Erythroblast (primary cell): ENCODE measurements at regions not wholly inside any gene's neighbourhood (a gene's known extent, or its start where the extent isn't known, plus 50 kb on each side); places are given as distances from the start of the nearest gene placed in this dataset.
"Not testable (repeated sequence)": the region's sequence is repeated elsewhere in the genome, so short reads cannot be mapped to it uniquely, and the experiment has no call there.

ENCODE experiments used
- DNase-seq, 2 experiments: peaks; one replicate each; lab custom pipeline; 2025; lab: John Stamatoyannopoulos, UW
- GATA1 ChIP-seq: IDR thresholded peaks from 2 replicates; pipeline ENCODE4 v1.6.1; 2011; ENCODE audit warnings: low read depth, mild to moderate bottlenecking, control low read depth, low read length, moderate library complexity
- POLR2A ChIP-seq: IDR thresholded peaks from 2 replicates; pipeline ENCODE4 v1.6.1; 2011; ENCODE audit warnings: mild to moderate bottlenecking, low read length

GRCh38 chr7:138204285-138204981, 128.2 kb downstream of the AKR1D1 start:
- TF ChIP-seq GATA1 (no peak), POLR2A (no peak)
- no peak for DNase-seq

DNA sequence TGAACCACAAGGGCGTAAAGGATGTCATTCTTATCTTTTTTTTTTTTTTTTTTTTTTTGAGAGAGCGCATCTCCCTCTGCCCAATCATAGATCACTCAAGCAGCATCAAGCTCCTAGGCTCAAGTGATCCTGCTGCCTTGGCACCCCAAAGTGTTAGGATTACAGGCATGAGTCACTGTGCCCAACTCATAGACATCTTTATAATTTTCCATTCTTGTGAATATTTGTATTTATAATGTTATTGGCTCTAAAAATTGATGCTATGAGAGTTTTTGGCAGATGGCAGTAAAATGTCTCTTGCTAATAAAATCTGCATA, 128.7 kb downstream of the AKR1D1 start:
- TF ChIP-seq POLR2A (no peak), GATA1 (no peak)
- no peak for DNase-seq

DNA sequence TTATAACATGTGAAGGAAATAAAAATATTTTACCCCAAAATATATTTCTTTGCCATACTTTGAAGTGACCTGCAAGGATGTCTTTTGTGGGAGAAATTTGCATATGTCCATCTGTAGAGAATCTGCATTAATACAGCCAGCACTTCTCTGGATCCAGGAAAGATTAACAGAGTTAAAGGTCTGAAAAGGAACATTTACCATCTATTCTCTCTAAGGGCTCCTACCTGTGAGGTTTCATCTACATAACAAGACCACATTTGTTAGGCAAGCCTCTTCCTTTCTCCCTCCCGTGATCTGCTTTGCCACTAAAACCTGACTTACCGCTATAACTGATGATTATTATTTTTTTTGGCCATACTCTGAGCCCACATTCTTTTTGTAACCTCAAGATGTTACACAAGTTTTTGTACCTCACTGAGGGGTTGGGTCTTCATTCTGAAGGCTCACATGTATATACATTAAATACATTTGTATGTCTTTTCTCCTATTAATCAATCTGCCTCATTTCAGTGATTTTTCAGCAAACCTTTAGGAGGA, 129.4 kb downstream of the AKR1D1 start:
- TF ChIP-seq GATA1 (no peak), POLR2A (no peak)
- DNase-seq, result no peak

- TF ChIP-seq GATA1, result no peak
- no peak for TF ChIP-seq POLR2A
These were observed 131.3 kb downstream of the AKR1D1 start for GRCh38 chr7:138207555-138207971.

GRCh38 chr7:138208142-138208570, 131.9 kb downstream of the AKR1D1 start:
- no peak for DNase-seq
- TF ChIP-seq GATA1 (no peak), POLR2A (no peak)

More at GRCh38 chr7:138207555-138207971, 131.3 kb downstream of the AKR1D1 start:
- DNase-seq, result no peak

GRCh38 chr7:138208864-138209263, 132.6 kb downstream of the AKR1D1 start:
- TF ChIP-seq GATA1, result no peak
- no peak for TF ChIP-seq POLR2A
- no peak for DNase-seq

- no peak for DNase-seq
- TF ChIP-seq POLR2A (no peak), GATA1 (no peak)
These were observed 136.1 kb downstream of the AKR1D1 start for GRCh38 chr7:138212314-138212713.

DNA sequence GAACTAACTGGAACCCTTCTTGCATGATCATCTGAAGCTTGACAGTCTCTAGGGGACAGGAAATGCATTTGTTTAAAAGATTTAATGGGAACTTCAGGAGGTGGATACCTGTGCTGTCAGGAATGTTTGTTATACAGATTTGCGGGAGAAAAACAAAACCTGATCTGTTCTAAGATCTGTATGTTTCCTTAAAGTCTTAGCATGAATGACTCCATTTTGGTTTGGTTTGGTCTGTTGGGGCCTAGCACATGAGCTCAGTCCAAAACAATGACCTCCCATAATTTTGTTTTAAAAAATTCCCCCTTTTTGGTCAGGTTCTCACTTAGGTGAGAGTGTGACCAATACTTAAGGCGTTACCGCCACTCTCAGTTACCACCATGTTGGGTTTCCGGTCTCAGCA, 138.7 kb downstream of the AKR1D1 start:
- no peak for DNase-seq
- no peak for TF ChIP-seq POLR2A
- no peak for TF ChIP-seq GATA1

GRCh38 chr7:138220321-138220720, 144.1 kb downstream of the AKR1D1 start:
- not testable (repeated sequence) for DNase-seq

DNA sequence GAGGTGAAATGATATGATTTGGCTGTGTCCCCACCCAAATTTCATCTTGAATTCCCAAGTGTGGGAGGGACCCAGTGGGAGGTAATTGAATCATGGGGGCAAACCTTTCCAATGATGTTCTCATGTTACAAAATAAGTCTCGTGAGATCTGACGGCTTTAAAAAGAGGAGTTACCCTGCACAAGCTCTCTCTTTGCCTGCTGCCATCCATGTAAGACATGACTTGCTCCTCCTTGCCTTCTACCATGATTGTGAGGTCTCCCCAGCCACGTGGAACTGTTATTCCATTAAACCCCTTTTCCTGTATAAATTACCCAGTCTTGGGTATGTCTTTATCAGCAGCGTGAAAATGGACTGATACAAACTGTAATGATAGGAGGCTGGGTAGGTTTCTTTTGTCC, 145.1 kb downstream of the AKR1D1 start:
- DNase-seq, result not testable (repeated sequence)

DNA sequence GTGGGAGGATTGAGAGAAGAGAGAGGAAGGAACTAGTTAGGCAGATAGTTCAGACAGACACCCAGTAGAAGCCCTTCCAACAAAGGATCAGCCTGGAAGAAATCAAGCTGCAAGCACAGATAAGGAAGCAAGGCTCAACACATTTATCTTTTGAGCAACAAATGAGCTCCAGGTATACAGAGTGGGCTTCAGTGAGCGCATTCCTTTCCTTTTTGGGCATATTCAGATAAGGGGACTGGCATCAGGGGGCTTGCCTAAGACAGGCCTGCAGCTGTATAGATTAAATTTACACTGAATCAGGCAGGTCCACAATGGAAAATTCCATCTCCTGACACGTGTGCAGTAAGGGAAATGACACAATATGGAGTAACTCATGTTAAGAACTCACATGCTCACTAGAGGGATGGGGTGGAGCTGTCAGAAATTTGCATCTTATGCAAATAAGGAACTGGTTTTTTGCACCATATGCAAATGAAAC, 147.2 kb downstream of the AKR1D1 start:
- TF ChIP-seq GATA1 (no peak), POLR2A (no peak)
- DNase-seq, result peak in 1 of 2 experiments; percentile 25

GRCh38 chr7:138226001-138226476, 149.8 kb downstream of the AKR1D1 start:
- TF ChIP-seq GATA1 (no peak), POLR2A (no peak)
- peak; percentile 17 to 38 for DNase-seq

DNA sequence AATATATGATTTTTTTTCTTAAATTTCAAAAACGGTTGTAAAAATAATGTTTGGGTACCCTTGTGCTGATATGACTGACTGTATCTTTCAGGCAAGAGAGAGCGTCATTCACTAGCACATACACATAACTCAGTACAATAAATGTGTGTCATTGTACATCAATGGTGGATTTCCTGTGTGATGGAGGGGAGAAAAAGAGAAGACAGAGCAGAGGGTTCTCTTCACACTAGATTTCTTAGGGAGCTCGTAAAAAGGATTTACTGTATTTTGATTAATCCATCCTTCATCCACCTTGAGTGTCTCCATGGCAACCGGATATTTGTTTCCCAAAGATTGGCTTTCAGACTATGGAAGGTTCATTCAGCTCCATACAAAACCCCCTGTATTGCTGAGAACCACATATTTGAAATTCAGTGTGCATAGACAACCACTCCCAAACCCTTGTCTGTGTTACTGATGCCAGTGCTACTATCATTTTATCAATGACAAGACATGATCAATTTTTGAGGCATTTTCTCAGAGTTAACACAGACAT, 150.6 kb downstream of the AKR1D1 start:
- TF ChIP-seq POLR2A, result no peak
- no peak for TF ChIP-seq GATA1
- DNase-seq, result no peak

DNA sequence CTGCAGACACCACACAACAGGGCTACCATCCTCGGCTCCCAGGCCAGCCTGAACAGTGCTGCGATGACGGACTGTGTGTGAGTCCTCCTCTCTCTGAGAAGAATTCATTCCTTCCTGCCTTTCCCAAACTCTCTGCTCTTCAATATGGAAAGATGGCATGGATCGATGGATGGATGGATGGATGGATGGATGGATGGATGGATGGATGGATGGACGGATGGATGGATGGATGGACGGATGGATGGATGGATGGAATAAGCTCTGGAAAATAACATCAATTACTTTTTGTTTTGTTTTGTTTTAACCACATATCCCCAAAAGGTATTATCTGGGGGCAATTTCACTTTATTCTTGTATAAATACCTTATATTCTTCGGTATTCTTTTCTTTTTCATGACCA, 151.9 kb downstream of the AKR1D1 start:
- no peak for TF ChIP-seq POLR2A
- no peak for TF ChIP-seq GATA1
- DNase-seq, result no peak

DNA sequence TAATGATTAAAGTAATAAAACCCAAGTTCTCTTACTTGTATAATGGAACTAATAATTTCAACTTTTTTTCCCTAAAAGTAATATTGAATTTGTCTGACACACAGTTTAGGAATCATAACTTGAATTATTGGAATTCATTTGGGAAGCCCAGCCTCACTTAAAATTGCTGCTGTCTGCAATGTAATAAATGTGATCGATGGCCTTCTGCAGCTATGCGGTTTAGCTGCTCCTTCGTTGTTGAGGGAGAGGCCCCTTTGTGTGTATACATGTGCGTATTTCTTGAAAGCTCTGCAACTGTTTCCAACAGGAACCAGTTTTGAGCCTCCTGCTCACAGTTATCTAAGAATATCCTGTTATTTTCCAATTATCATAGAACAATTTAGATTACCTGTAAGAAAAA, 152.5 kb downstream of the AKR1D1 start:
- TF ChIP-seq POLR2A (no peak), GATA1 (no peak)
- DNase-seq, result no peak
